Hepatic stellate cell (primary cell): ENCODE measurements at regions not wholly inside any gene's neighbourhood (a gene's known extent, or its start where the extent isn't known, plus 50 kb on each side); places are given as distances from the start of the nearest gene placed in this dataset.
"Not testable (repeated sequence)": the region's sequence is repeated elsewhere in the genome, so short reads cannot be mapped to it uniquely, and the experiment has no call there.

Experiments used
- DNase-seq: peaks from one replicate; pipeline ENCODE4 v3.0.0; 2011; ENCODE audit warnings: low spot score

DNA sequence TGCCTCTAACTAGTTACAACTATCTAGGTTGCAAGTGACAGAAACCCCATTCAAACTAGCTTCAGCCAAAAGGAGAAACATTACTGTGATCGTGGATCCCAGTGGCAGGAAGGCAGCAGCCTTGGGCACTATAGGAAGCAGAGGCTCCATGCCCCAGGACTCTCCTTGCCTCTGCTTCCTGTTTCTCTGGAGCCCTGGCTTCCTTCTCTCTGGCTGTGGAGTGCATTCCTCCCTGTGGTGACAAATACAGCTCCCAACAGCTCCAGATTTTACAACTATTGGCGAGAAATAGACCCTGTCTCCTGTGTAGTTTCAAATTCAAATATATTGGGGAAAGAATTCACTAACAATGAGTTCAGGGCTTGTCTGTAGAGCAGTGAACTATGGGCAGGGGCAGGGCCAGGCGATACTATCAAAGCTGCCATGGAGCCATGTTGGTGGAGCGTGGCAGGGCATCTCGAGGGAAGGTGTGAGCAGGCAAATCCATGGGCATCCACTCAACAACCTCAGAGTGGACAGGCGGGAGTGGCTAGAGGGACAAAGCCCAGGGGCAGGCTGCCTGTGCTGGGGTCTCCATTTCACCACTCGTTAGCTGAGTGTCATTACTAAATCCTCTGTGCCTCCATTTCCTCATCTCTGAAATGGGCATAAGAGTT lies 189.5 kb downstream of the ERCC6L2 start:
- no peak for DNase-seq

DNA sequence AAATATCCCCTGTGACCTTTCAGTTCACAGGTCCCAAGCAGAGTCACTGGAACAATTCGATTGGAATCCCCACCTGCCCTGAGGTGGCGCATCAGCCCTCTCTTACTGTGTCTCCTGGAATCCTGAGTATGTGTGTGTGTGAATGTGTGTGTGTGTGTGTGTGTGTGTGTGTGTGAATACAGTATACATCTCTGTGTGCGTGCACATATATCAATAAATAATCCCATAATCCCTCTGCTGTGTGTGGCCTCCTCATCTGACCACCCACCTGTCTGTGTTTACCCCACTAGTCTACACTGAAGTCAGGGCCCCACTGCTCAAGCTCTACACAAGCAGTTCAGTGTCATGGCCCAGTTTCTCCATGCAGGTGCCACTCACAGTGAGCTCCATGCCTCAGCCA lies 187.4 kb downstream of the ERCC6L2 start:
- no peak for DNase-seq

- no peak for DNase-seq
Measured at GRCh38 chr9:96062031-96062430, 186.5 kb downstream of the ERCC6L2 start.

- DNase-seq: peak; percentile 46
Measured at GRCh38 chr9:96061293-96061987, 185.9 kb downstream of the ERCC6L2 start.

GRCh38 chr9:96058218-96058617 lies 182.7 kb downstream of the ERCC6L2 start:
- no peak for DNase-seq

DNA sequence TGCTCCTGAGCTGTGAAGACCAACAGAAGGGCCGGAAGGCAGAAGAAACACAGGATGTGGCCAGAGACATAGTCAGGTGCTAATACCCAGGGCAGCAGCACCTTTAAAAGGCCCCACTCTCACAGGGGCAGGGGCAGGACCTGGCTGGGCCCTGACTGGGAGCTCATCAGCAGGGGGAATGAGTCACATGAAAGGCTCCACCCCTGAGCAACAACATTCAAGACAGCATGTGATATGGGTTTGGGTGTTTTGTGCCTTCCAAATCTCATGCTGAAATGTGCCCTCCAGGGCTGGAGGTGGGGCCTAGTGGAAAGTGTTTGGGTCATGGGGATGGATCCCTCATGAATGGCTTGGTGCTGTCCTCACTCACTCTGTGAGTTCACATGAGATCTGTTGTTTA lies 181.7 kb downstream of the ERCC6L2 start:
- no peak for DNase-seq

- DNase-seq: no peak
Measured at GRCh38 chr9:96056226-96056625, 180.7 kb downstream of the ERCC6L2 start.

DNA sequence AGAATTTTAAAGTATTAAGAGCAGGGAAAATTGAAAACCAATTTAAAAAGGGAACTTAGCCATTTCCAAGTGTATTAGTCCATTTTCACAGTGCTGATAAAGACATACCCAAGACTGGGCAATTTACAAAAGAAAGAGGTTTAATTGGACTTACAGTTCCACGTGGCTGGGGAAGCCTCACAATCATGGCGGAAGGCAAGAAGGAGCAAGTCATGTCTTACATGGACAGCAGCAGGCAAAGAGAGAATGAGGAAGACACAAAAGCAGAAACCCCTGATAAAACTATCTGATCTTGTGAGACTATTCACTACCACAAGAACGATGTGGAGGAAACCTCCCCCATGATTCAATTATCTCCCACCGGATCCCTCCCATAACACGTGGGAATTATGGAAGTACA lies 178.8 kb downstream of the ERCC6L2 start:
- DNase-seq: not testable (repeated sequence)

DNA sequence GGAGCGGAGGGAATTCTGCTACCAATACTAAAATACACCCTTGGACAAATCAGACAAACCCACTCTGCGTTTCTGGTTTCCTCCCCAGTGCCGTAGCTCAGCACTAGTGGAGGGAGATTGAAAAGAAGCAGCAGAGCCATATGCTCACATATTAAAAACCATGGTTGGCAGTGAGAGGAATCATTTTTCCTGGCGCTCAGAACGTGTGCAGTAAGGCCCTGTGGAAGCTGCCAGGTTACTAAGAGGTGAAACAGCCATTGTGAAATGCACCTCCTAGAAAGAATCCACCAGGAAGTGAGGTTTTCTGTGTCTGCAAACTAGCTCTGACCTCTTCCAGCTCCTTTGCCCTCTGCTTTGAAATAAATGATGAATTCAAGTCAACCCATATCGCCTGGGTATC lies 177.2 kb downstream of the ERCC6L2 start:
- DNase-seq: no peak

GRCh38 chr9:96051423-96051822 lies 175.9 kb downstream of the ERCC6L2 start:
- DNase-seq: no peak

DNA sequence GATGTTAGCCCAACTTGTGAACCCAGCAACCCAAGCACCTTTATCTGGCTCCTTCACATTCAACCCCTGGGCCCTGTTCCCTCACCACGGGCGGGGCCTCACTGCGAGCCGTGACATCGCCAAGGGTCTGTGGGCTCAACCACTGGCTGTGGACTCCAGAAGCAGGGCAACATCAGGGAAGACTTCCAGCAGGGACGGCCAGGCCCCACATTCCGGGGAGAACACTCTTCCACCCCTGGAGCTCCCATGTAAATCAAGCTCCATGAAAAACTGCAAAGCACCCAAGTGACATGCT lies 175.3 kb downstream of the ERCC6L2 start:
- no peak for DNase-seq

- no peak for DNase-seq
Measured at GRCh38 chr9:96050048-96050860, 174.8 kb downstream of the ERCC6L2 start.

DNA sequence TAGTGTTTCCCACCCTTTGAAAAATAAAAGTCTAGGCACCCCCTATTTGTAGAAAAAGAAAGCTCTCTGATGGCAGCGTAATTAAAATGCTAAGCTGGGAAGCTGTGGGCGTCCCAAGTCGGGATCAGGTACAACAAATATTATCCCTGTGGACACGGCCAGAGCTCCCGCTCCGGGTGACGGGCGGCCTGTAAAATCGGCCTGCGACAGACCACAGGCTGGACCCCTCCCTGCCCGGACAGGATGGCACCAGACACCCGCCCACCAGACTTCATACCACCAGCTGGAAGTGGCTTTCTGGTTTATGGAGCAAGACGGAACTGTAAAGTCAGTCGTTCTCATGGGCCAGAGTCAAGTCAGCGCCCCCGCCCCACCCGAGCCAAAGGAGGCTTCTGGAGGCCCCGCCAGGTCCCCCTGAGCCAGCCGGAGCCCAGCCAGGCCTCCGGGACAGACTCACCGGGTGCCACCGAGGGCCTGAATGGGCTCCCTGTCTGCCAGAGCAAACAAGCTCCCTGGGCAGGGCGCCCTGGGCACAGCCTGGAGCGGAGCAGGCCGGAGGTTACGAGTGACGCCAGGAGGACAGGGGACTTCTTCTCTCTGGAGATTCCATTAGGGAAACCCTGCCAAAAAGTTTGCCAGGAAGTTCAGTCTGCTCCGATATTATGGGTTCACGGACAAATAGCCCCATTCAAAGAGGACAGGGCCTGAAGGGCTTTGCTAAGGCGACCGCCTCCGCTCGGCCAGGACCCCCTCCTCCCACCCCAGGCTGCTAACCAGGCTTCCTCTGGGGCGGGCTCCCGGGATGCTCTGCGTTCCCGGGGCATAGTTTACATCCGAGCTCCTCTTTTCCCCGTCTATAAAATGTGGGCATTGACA lies 173.7 kb downstream of the ERCC6L2 start:
- no peak for DNase-seq

- DNase-seq: no peak
Measured at GRCh38 chr9:96048104-96048955, 172.8 kb downstream of the ERCC6L2 start.

DNA sequence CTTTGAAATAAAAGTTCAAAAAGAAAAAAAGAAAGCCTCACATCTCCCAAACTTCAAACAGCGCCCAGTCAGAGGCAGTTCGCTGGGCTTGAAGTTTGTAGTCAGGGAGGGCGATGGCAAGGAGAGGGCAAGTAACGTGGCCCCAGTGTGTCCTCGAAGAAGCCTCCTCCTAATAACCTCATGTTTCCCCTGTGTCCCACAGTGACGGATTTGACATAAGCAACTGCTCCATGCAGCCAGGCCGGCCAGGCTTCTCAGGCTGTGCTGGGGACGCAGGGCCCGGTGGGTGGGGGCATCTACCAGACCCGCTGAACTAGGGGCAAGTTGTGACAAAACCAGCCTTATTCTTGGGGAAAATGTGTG lies 172.2 kb downstream of the ERCC6L2 start:
- no peak for DNase-seq

- DNase-seq: no peak
Measured at GRCh38 chr9:96047116-96047639, 171.7 kb downstream of the ERCC6L2 start.

- no peak for DNase-seq
Measured at GRCh38 chr9:96045811-96046210, 170.3 kb downstream of the ERCC6L2 start.

DNA sequence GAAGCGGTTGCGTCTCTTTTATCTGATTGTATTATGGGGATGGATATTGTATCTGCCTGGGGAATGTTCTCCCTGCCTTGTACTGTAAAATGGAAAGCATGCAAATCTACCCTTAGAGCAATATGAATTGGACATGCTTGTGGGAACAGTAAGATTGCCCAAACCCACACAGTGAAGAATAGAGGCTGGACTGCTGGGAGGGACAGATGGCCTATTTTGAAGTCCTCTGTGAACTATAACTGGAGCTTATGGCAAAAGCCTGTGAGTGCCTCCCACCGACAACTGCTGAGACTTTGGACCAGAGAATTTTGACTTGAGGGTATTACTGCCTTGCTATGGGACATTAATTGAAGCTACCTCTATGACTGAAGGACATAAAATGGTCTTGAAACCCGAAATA lies 168.9 kb downstream of the ERCC6L2 start:
- no peak for DNase-seq

GRCh38 chr9:96040591-96041461 lies 165.3 kb downstream of the ERCC6L2 start:
- DNase-seq: no peak

GRCh38 chr9:96038914-96039313 lies 163.4 kb downstream of the ERCC6L2 start:
- no peak for DNase-seq
